ENCODE measurements at regions not wholly inside any gene's neighbourhood (a gene's known extent, or its start where the extent isn't known, plus 50 kb on each side); places are given as distances from the start of the nearest gene placed in this dataset.

DNA sequence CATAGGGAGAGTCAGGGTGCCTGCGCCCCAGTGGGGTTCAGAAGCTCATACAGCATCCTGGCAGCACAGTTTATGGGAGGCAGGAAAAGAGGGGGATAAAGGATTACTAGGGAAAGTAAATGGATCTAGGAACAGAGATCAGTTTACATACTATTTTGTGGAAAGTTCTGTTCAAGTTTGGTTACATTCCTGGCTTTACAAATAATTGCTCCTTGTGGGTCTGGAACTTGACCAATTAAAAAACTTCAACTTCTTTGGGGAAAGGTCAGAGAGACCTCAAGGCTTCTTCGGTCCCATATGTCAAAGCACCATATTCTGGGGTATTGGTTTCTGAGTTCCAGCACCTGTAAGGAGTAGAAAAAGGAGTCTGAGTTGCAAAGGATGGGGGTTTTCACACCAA, 64.1 kb downstream of the ZDHHC19 start:
- no peaks in the 10 kb centered on the region for H3K36me3 ChIP-seq (replicated peaks in 1 of 2; ENCODE audit: control extremely low read depth in 1 of 2, control insufficient read depth in 1 of 2, extremely low read depth in 1 of 2, insufficient read depth in 2 of 2, low read length in 1 of 2)
- no peaks in the 10 kb centered on the region for H3K79me2 ChIP-seq (ENCODE audit: control insufficient read depth, insufficient read depth, low read length)
- H4K20me1 ChIP-seq (ENCODE audit: control insufficient read depth, insufficient read depth, low read length, poor library complexity, severe bottlenecking) = no peaks in the 10 kb centered on the region
- intact Hi-C loops (cut with micrococcal nuclease) = no loop called here
- Mint-ChIP-seq H3K27me3 (no peaks in the 10 kb centered on the region), H3K4me1 (peaks cover 22% of the 10 kb centered on the region), H3K4me3 (no peak overlapping the region), H3K27ac (no peak overlapping the region), H3K9me3 (ENCODE audit: insufficient read depth) (no peaks in the 10 kb centered on the region)
- no peak overlapping the region for H3K9ac ChIP-seq (ENCODE audit: low read length)
- TF ChIP-seq CTCF (IDR thresholded peaks at IDR 0.05) (no peak), EZH2 (IDR thresholded peaks at IDR 0.05; ENCODE audit: borderline replicate concordance, insufficient read depth, low read depth, low read length, poor library complexity, severe bottlenecking) (no peak)
- CTCF ChIA-PET = interaction anchor here (1.4 kb wide), 1 partner anchor 30 kb away, joined by 8 read pairs; no protein-coding TSS in a partner anchor
- ATAC-seq (ENCODE audit: low read depth) (no peak), DNase-seq (no peak)
- POLR2A ChIA-PET = no interaction called here
- H3K9me3 ChIP-seq (ENCODE audit: control extremely low read depth in 1 of 3, control insufficient read depth in 2 of 3, insufficient read depth in 1 of 3, low read length in 2 of 3) = peaks cover 0 to 7% (median 0%) of the 10 kb centered on the region in 3 donors
- H3K4me3 ChIP-seq (ENCODE audit: control extremely low read depth in 1 of 5, extremely low read depth in 1 of 5, insufficient read depth in 1 of 5, low read depth in 2 of 5, low read length in 4 of 5) = no peak overlapping the region
- H2AFZ ChIP-seq (ENCODE audit: insufficient read depth, low read depth, low read length, poor library complexity, severe bottlenecking) = no peak overlapping the region
- no peak overlapping the region for H3K4me2 ChIP-seq (replicated peaks; ENCODE audit: low read depth, low read length, poor library complexity, severe bottlenecking)
- H3K27ac ChIP-seq (ENCODE audit: low read length in 2 of 2) = no peak overlapping the region
- H3K27me3 ChIP-seq (replicated peaks in 1 of 4; ENCODE audit: control extremely low read depth in 1 of 4, control insufficient read depth in 3 of 4, insufficient read depth in 4 of 4, low read length in 3 of 4) = no peaks in the 10 kb centered on the region
- WGBS (ENCODE audit: insufficient coverage) = no CpG with 5 or more reads among the region's 2 CpGs
- peaks cover 8 to 26% of the 10 kb centered on the region in 2 donors for H3K4me1 ChIP-seq (ENCODE audit: control insufficient read depth in 2 of 2, insufficient read depth in 2 of 2, low read length in 2 of 2)

- no peaks in the 10 kb centered on the region for H4K20me1 ChIP-seq (ENCODE audit: control insufficient read depth, insufficient read depth, low read length, poor library complexity, severe bottlenecking)
- H3K9me3 Mint-ChIP-seq (ENCODE audit: insufficient read depth) = no peaks in the 10 kb centered on the region
- no peak overlapping the region for H2AFZ ChIP-seq (ENCODE audit: insufficient read depth, low read depth, low read length, poor library complexity, severe bottlenecking)
- intact Hi-C loops (cut with micrococcal nuclease) = loop anchor here (1.0 kb wide), 1 partner anchor 23 kb away; no protein-coding TSS in a partner anchor
- no peak overlapping the region for H3K4me3 Mint-ChIP-seq
- peaks cover 18 to 39% of the 10 kb centered on the region in 2 donors for H3K4me1 ChIP-seq (ENCODE audit: control insufficient read depth in 2 of 2, insufficient read depth in 2 of 2, low read length in 2 of 2)
- no peak overlapping the region for H3K4me2 ChIP-seq (replicated peaks; ENCODE audit: low read depth, low read length, poor library complexity, severe bottlenecking)
- ATAC-seq (ENCODE audit: low read depth) (no peak), DNase-seq (no peak)
- no peak overlapping the region for H3K9ac ChIP-seq (ENCODE audit: low read length)
- no peaks in the 10 kb centered on the region for H3K36me3 ChIP-seq (replicated peaks in 1 of 2; ENCODE audit: control extremely low read depth in 1 of 2, control insufficient read depth in 1 of 2, extremely low read depth in 1 of 2, insufficient read depth in 2 of 2, low read length in 1 of 2)
- peaks cover 0 to 3% (median 0%) of the 10 kb centered on the region in 3 donors for H3K9me3 ChIP-seq (ENCODE audit: control extremely low read depth in 1 of 3, control insufficient read depth in 2 of 3, insufficient read depth in 1 of 3, low read length in 2 of 3)
- no peaks in the 10 kb centered on the region for H3K27me3 Mint-ChIP-seq
- no peak overlapping the region for H3K27ac Mint-ChIP-seq
- no peak overlapping the region for H3K27ac ChIP-seq (ENCODE audit: low read length in 2 of 2)
- H3K79me2 ChIP-seq (ENCODE audit: control insufficient read depth, insufficient read depth, low read length) = no peaks in the 10 kb centered on the region
- no peak for TF ChIP-seq EZH2 (IDR thresholded peaks at IDR 0.05; ENCODE audit: borderline replicate concordance, insufficient read depth, low read depth, low read length, poor library complexity, severe bottlenecking)
- TF ChIP-seq CTCF (IDR thresholded peaks at IDR 0.05) = no peak
- H3K27me3 ChIP-seq (replicated peaks in 1 of 4; ENCODE audit: control extremely low read depth in 1 of 4, control insufficient read depth in 3 of 4, insufficient read depth in 4 of 4, low read length in 3 of 4) = no peaks in the 10 kb centered on the region
- ChIA-PET POLR2A (no interaction called here), CTCF (interaction anchor here (0.9 kb wide), 1 partner anchor 27 kb away, joined by 3 read pairs; no protein-coding TSS in a partner anchor)
- H3K4me3 ChIP-seq (ENCODE audit: control extremely low read depth in 1 of 5, extremely low read depth in 1 of 5, insufficient read depth in 1 of 5, low read depth in 2 of 5, low read length in 4 of 5) = no peak overlapping the region
- H3K4me1 Mint-ChIP-seq = peaks cover 31% of the 10 kb centered on the region
- 80% methylated on average over 4 of the region's 18 CpGs for WGBS (ENCODE audit: insufficient coverage)
Measured at GRCh38 chr3:196145468-196146262, 63.8 kb upstream of the TFRC start.

All from B cell (primary cell).